NCI-H1436 treated with DMSO at 0.1 percent for 48 hours (cell line): ENCODE measurements at regions not wholly inside any gene's neighbourhood (a gene's known extent, or its start where the extent isn't known, plus 50 kb on each side); places are given as distances from the start of the nearest gene placed in this dataset.
"Not testable (repeated sequence)": the region's sequence is repeated elsewhere in the genome, so short reads cannot be mapped to it uniquely, and the experiment has no call there.

Experiments used
- DNase-seq: peaks from one replicate; lab custom pipeline; 2025; lab: John Stamatoyannopoulos, UW

DNA sequence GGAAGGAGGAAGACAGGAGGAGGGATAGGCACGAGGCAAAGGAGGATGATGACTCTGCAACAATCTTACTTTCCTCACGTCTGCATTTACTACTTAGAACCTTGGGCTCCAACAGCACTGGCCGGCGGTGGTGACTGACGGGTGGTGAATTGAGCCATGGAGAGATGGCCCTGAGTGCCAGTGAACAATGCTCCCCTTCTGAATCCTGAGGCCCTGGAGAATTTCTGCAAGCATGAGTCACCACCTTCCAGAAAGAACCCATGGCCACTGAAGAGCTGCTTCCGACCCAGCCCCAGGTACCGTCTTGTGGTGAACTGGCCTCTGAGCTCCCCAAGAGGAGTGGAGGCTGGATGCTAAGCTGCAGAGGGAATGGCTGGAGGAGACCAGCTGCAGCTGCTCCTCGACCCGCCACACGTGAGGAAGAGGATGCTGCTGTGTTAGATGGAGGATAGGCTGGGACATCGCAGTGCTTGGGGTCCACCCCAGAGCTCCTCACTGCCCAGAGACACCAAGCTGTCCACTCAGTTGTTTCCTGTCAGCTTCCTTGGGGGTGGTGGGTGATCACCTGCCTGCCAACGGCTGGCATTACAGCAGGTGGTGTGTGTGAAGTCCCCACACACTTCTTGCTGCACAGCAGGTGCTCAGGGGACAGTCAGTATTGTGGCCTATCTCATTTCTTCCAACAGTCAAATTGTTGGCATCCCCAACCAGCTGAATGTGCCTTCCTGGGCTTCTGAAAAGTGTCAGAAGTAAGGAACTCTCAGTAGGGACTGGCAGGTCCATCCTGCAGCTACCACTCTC is 186.5 kb upstream of the ID2 start:
- DNase-seq = no peak

DNA sequence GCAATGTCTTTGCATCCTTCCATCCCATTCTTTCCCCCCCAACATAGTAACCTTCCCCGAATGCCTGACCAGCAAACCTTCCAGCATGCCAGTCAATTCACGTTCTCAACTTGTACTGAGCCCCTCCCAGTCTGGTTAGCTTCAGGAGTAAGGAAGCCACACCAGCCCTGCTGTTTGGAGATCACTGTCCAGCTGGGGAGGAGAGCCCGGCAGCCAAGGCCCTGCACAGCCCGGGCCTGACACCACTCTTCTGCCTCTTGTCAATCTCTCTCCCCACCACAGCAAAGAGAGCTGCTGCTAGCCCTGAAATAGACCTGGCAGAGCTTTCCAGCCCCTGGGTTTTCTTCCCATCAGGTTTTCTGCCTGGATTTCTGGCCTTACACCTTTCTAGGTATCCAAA is 185.8 kb upstream of the ID2 start:
- no peak for DNase-seq

DNA sequence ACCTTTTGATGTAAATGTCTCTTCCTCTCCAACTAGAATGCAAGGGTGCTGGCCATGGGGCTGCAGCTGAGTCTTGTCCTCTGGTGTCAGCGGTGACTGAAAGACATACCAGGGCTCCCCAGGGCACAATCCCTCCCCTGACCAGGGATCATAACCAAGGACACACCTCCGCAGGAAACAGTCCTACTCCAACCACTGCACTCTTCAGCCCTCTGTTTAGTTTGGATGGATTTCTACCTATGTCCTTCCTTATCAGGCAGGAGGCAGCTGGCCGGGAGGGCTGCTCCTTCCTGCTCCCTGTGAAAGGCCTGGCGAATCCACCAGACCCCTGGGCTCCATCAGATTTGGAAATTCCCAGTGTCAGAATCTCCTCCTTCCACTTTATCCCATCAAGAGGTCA is 185.2 kb upstream of the ID2 start:
- no peak for DNase-seq

DNA sequence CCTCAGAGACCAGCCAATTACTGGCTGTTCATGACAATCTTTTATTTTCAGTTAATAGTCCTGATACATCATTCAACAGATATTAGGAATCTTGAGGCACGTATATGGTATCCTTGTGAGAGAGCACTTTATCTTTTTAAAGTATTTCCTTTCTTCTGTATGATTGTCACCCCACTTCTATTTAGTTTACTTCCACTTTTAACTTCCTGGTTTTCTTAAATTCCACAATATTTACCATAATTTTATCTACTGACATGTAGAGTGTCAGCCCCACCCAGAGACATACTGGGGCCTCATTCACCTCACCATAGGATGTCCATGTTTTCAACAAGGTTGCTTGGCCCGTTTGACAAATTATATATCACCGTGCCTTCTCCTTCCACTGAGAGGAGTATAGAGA is 182.9 kb upstream of the ID2 start:
- DNase-seq = no peak

DNA sequence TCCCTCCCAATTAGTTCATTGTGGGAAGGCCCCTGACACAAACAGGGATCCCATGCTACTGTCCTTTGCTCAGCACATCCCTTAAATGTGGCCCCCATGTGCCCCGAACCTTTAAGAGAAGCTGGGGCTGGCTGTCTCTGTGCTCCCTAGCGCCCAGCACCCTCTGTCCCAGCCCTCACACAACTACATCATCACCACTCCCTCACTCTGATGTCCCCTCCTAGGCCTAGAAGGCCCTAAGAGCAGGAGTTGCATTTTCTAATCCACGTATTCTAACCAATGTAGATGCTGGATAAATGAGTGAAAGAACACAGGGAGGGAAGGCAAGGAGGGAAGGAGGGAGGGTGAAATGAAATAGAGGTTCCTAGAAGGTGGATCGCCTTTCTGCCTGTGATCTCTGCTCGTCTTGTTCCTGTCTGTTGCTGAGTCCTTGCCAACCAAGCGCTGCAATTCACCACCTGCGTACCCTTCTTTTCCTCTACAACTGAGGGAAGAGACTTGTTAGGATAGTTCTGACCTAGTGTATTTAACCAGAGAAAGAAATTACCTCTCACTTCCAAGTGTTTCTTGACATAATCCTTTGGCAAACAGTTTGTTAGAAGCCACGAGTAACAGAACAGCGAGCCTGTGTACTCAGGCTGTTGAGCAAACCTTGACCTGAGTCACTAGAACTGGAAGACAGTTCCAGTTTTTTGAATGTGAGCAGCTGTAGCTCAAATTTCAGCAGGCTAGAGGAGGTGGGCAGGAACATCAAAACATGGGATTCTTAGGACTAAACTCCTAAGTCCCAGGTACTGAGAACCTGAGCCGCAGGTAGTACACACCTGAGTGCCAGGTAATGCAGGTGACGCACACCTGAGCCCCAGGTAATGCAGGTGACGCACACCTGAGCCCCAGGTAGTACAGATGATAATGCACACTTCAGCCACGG is 181.5 kb upstream of the ID2 start:
- no peak for DNase-seq

DNA sequence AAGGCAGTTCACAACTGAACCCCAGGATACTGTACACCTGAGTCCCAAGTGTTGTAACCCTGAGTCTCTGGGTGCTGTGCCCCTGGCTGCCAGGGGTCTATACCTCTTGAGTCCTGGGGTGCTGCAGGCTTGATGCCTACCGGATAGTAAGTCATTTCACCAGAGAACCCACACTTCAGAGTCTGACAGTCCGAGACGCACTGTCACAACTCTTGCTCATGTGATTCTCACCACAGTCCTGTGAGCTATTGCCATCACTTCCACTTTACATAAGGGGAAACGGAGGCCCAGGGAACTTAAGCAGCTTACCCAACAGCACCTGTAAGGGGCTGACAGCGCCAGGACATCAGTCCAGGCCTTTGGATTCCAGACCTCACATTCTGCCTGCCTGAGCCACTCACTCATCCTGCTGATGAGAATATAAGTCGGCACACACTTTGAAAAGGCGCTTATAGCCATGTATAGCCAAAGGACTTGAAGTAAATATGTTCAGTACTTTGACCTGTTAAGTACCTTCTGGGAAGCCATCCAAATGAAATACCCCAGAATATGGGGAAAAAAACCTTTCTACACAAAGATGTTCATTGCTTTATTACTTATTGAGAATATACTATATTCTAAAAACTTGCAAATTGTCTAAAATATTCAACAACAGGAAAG is 180.7 kb upstream of the ID2 start:
- no peak for DNase-seq

DNA sequence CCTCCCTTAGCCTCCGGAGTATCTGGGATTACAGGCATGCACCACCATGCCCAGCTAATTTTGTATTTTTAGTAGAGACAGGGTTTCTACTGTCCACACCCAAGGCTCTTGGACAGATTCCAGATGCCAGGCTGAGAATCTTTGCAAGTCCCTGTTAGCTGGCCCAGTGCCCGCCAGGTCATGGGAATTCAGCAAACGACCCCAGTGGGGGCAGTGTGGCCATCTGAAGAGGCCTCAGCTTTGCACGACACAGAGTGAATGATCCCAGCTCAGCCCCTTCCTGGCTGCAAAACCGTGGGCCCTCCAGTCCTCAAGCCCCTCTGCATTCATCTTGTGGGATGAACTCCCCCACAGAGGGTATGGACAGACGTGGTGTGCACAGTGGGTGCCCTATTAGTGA is 179.5 kb upstream of the ID2 start:
- DNase-seq = no peak

DNA sequence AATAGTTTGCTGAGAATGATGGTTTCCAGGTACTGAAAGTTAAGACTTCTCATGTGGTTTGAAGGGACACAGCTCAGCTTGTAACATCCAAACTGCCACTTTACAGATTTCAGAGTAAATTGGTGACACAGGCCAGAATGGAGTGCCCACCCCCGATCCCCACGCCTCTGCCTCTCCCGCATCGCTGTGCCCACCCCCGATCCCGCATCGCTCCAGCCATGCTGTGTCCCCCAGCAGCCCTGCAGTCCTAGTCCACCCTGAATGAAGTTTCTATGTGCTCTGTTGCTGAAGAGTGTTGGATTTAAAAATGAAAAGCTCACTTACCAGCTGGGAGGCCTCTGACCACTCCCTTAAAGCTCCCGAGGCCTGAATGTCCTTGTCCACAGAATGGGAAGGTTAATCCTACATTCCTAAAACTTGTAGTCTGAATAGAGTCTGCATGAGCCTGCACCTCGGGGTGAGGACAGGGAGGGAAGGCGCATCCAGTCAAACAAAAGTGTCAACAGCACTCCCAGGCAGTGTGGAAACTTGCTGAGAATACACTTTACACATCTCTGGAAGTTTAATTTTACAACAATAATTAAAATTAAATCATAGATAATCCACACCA is 176.4 kb upstream of the ID2 start:
- DNase-seq = no peak

DNA sequence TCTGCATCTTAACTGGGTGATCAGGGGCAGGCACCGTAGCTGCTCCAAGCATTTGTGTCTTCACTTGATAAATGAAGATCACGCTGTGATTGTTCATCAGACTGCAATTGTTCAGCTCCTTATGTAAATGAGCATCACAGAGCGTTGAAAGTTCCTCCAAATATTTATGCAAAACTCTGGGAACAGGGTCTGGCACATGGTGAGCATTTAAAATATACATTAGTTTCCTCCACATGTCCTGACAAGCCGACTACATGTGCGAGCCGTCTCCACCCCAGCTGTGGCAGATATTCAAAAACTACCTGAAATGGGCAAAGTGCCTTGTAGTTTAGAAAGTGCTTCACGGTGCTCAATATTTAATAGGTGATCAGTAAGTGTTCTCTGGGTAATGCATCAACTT is 175.1 kb upstream of the ID2 start:
- DNase-seq = no peak

DNA sequence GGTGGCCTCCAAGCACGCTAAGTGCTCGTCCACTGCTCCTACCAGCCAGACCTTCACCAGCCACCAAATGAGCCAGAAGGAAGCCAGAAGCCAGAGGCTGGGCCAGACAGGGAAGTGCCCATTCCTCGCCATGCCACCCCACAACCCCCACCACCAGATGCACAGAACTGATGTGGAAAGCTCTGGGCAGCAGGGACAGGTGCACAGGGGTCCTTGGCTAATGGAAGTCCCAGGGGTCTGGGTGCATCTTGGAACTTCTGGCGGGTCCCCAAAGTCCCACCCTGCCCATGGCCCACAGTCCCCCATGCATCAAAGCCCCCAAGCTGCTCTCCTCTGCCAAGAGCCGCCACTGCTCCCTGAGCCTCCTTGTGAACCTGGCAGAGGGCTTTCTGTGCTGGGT is 173.1 kb upstream of the ID2 start:
- DNase-seq = no peak

DNA sequence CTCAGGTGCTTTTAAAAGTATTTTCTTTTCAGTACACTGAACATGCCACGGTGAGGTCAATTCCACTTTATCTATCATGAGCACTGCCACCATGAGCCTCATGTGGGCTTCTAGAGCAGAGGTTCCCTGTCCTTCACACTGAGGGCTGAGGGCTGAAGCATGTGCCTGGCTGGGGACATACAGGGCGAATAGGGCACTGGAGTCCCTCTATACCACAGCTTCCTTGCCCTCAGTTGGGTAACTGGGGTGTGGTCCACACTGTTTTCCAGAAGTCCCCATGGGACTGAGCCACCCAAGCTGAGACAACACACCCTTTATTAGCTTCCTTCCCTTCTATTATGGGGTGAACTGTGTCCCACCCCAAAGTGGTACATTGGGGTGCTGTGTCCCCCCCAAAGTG is 172.2 kb upstream of the ID2 start:
- no peak for DNase-seq

DNA sequence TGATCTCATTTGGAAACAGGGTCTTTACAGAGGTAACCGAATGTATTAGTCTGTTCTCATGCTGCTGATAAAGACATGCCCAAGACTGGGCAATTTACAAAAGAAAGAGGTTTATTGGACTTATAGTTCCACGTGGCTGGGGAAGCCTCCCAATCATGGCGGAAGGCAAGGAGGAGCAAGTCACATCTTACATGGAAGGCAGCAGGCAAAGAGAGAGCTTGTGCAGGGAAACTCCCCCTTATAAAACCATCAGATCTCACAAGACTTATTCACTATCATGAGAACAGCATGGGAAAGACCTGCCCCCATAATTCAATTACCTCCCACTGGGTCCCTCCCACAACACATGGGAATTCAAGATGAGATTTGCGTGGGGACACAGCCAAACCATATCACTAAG is 171.8 kb upstream of the ID2 start:
- DNase-seq = not testable (repeated sequence)

DNA sequence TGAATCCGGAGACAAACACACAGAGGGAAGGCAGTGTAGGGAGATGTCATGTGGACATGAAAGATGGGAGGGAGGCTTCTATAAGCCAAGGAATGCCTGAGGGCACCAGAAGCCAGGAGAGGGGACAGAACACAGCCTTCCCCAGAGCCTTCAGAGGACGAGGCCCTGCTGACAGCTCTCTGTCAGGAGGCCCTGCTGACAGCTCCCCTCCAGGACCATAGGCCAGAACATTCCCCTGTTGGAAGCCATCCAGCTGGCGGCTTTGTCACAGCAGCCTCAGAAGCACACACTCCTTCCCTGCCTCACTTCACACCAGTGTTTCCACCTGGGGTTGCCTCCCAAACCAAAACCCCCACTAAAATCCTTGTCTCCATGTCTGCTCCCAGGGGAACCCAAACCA is 171.3 kb upstream of the ID2 start:
- DNase-seq = no peak

DNA sequence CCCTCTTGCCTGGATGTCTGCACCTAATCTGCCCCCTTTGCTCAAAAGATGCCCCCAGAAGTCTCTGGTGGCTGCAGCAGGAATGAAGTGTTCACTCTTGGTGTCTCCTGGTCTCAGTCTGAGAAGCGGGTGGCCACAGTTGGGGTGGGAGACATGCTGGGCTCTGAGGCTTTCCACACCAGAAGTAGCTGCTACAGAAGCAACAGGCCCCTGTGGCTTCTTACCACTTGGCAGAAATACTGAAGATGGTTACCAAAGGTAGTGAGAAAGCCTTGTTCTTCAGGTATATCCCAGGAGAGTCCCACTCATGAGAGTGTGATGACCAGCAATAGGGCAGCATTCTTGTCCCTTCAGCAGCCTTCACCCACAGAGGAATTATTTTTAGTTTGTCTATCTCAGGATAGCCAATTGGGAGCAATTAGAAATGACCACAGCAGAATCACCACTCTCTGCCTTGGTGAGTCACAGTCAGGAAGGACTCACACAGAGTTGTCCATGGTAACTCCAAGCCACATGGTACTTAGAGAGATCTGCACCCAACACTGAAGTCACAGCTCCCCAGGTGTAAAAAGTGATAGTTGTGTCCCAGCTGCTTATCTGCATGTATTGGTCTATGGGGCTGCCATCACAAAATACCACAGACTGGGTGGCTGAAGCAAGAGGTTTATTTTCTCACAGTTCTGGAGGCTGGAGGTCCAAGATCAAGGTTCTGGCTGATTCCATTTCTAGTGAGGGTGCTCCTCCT is 169.8 kb upstream of the ID2 start:
- DNase-seq = no peak

DNA sequence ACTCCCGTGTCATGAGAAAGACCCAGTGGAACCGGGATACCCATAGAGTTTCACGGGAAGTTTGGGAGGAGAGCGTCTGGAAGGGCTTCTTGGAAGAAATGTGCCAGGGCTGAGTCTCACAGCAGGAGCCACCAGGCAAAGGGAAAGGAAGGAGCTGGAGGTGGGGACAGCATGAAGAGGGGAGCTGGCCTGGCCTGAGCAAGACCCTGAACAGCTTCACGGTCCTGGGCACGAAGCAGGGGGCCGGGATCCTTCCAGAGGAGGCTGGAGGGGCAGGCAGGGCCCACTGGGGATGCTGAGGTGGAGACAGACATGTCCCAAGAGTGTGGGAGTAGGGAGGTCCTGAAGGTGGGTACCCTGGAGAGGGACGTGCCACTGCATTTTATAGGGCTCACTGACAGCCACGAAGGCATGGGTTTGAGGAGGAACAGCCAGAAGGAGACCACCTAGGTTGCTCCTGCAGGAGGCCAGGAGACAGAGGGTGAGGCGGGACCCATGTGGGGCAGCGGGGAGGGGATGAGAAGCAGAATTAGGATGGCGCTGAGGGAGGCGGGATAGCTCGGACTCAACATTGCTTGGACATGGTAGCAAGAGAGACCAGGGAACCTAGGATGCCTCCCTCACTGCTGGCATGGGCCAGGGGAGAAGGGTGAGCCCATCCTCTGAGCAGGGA is 168.1 kb upstream of the ID2 start:
- DNase-seq = no peak

DNA sequence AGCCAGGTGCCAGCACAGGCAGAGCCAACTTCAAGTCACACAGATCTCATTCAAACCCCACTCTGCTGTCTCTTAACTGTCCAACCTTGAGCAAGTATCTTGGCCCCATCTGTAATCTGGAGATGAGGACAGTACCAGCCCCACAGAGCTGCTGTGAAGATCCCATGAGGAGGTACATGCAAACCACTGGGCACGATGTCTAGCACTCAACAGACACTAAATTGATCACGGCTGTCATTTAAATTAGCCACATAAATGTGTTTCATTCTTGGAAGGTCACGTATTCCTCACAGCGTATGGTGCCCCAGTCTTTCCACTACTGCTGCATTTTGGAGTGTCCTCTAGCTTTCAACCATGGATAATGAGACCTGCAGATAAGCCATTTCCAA is 167.6 kb upstream of the ID2 start:
- no peak for DNase-seq

DNA sequence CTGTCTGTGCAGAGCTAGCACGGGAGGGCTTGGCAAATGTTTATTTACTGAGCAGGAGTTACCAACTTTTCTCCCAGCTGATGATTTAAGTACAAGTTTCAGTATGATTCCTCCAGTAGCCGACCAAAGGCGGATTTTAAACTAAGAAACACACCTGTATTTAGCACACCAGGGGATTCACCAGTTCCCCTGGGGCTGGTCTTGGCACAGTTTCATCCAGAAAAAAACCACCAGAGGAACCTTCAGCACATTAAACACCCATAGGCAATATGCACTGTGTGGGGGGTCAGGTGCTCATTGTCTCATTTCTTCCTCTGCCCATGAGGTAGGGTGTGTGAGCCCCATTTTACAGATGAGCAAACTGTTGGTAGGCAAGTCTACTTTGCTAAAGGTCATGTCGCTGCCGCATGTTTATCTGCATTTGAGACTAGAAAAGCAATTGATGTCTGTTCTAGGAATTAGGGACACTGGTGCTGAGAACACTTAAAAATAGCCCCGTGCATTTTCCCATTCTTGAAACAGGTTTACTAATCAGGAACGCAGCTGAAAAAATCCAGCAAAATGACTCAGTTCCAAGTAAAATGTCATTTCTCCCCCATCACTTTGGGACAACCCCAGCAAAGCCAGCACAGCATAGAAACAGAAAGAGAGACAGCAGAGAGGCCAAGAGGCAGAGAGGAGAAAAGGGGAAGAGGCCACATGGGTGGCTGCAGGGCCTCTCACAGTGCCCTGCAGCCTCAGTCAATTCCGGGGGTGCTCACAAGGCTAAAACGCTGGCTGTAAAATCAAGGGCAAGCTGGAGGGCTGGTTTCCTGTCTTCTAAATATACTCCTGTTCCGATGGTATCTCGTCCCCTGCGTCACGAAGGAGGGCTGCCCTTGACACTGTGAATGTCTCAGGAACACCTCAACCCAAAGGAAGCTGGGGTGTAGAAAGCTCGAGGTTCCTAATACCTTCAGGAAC is 166.8 kb upstream of the ID2 start:
- no peak for DNase-seq

DNA sequence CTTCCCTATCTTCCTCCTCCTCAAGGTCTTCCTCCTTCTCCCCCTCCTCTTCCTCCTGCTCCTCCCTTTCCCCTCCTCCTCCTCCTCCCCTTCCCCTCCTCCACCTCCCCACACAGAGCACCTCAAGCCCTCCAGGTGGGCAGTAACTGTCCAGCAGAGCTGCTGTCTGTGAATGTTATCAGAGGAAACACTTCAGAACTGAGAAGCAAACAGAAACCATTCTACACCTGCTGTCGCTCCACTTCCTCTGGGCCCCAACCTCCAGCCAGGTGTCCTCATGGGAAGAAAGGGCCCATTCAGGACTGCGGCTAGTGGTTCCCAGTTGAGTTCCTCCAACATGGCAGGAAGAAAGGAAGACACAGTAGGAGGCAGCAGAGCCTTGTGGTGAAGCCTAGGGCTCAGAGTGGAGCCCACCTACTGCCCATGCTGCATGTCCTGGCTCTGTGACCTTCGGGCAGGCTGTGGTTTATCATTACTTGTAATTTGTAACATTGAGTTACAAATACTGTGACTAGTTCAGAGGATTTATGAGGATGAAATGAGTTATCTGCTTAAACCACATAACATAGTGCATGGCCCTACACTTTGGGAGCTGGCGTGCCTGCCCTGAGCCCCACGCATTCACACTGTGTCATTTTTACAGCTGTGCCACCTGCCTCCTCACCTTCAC is 165.9 kb upstream of the ID2 start:
- DNase-seq = no peak

DNA sequence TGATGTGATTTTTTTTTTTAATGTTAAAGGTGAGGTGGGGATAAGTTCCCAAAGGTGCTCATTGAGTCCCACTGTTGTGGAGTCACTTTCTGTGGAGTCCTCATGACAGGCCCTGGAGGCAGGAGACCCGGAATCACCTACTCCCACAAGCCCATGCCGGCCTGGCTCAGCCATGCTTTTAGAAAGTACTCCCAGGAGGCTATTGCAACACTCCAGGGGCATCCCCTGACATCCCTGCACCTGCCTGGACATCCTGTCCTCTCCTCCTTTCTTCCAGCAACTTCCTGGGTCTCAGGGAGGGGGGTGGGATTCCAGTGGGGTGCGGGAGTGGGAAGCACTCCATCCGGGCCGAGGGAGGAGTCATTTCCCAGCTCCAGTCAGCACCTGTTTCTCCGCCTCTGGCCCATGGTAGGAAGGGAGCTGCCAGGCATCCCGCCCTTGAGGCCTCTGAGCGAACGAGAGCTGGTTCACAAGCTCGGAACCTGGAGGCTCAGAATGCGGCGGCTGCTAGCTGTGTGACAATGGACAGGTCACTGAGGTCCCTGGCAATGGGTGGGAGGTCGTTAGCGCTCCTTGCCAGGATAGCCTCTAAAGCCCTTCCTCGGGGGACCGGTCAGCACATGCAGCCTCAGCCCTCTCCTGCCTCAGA is 163.9 kb upstream of the ID2 start:
- DNase-seq = no peak
